T-helper 2 cell (primary cell): ENCODE measurements at regions not wholly inside any gene's neighbourhood (a gene's known extent, or its start where the extent isn't known, plus 50 kb on each side); places are given as distances from the start of the nearest gene placed in this dataset.

Experiments used
- DNase-seq, 5 experiments: peaks; one replicate each; pipeline versions ENCODE4 v3.0.0 to v3.0.0-alpha.2; 2012 to 2022

GRCh38 chr3:161444694-161445077 is 51.9 kb upstream of the OTOL1 start:
- no peak for DNase-seq

GRCh38 chr3:161443921-161444693 is 52.5 kb upstream of the OTOL1 start:
- no peak for DNase-seq

- DNase-seq: no peak
These were observed 59.0 kb upstream of the SPTSSB start for GRCh38 chr3:161430307-161430706.

GRCh38 chr3:161427347-161427746 is 56.0 kb upstream of the SPTSSB start:
- DNase-seq: no peak

- no peak for DNase-seq
These were observed 55.4 kb upstream of the SPTSSB start for GRCh38 chr3:161426758-161427157.

GRCh38 chr3:161423911-161424522 is 52.7 kb upstream of the SPTSSB start:
- DNase-seq: peak in 2 of 5 experiments; percentile 10 to 18

GRCh38 chr3:161422171-161422700 is 50.9 kb upstream of the SPTSSB start:
- DNase-seq: no peak
